GM18858 (cell line): ENCODE measurements at regions not wholly inside any gene's neighbourhood (a gene's known extent, or its start where the extent isn't known, plus 50 kb on each side); places are given as distances from the start of the nearest gene placed in this dataset.
"Not testable (repeated sequence)": the region's sequence is repeated elsewhere in the genome, so short reads cannot be mapped to it uniquely, and the experiment has no call there.

Experiments
- ATAC-seq: cut with Tn5 transposase; IDR thresholded peaks from one replicate; pipeline ENCODE4 v1.9.1; 2021; ENCODE audit not compliant: unreplicated experiment

GRCh38 chr6:74254147-74254546 is 558.1 kb downstream of the CD109 start:
- ATAC-seq: not testable (repeated sequence)

GRCh38 chr6:74253261-74253660 is 557.3 kb downstream of the CD109 start:
- no peak for ATAC-seq

- no peak for ATAC-seq
These were observed 554.3 kb downstream of the CD109 start for GRCh38 chr6:74250161-74250818.

GRCh38 chr6:74249658-74250057 is 553.7 kb downstream of the CD109 start:
- ATAC-seq: peak; percentile 76

- ATAC-seq: no peak
These were observed 553.0 kb downstream of the CD109 start for GRCh38 chr6:74248966-74249365.

GRCh38 chr6:74222768-74223333 is 526.8 kb downstream of the CD109 start:
- no peak for ATAC-seq

- no peak for ATAC-seq
These were observed 518.0 kb downstream of the CD109 start for GRCh38 chr6:74213995-74214394.

- ATAC-seq: no peak
These were observed 512.2 kb downstream of the CD109 start for GRCh38 chr6:74208239-74208638.

GRCh38 chr6:74199215-74199915 is 503.4 kb downstream of the CD109 start:
- ATAC-seq: no peak

- ATAC-seq: no peak
These were observed 501.3 kb downstream of the CD109 start for GRCh38 chr6:74197310-74197709.

GRCh38 chr6:74187811-74188210 is 491.8 kb downstream of the CD109 start:
- ATAC-seq: no peak

GRCh38 chr6:74182992-74183391 is 487.0 kb downstream of the CD109 start:
- ATAC-seq: no peak

- no peak for ATAC-seq
These were observed 485.5 kb downstream of the CD109 start for GRCh38 chr6:74181471-74181870.

GRCh38 chr6:74177506-74177905 is 481.5 kb downstream of the CD109 start:
- no peak for ATAC-seq

GRCh38 chr6:74170550-74170949 is 474.5 kb downstream of the CD109 start:
- not testable (repeated sequence) for ATAC-seq

GRCh38 chr6:74170118-74170517 is 474.1 kb downstream of the CD109 start:
- ATAC-seq: no peak

GRCh38 chr6:74167976-74168375 is 472.0 kb downstream of the CD109 start:
- no peak for ATAC-seq

GRCh38 chr6:74167511-74167910 is 471.5 kb downstream of the CD109 start:
- no peak for ATAC-seq

- no peak for ATAC-seq
These were observed 470.8 kb downstream of the CD109 start for GRCh38 chr6:74166849-74167248.

- ATAC-seq: no peak
These were observed 465.4 kb downstream of the CD109 start for GRCh38 chr6:74161380-74161779.

- ATAC-seq: no peak
These were observed 456.2 kb downstream of the CD109 start for GRCh38 chr6:74152096-74152675.

GRCh38 chr6:74145931-74146330 is 449.9 kb downstream of the CD109 start:
- no peak for ATAC-seq
